Activated CD4-positive, alpha-beta T cell treated with anti-CD3 and anti-CD28 coated beads for 48 hours (primary cell): ENCODE measurements at regions not wholly inside any gene's neighbourhood (a gene's known extent, or its start where the extent isn't known, plus 50 kb on each side); places are given as distances from the start of the nearest gene placed in this dataset.
"Not testable (repeated sequence)": the region's sequence is repeated elsewhere in the genome, so short reads cannot be mapped to it uniquely, and the experiment has no call there.

Experiments
- DNase-seq: peaks from one replicate; pipeline ENCODE4 v3.0.0-alpha.2; 2020

GRCh38 chr10:81288544-81288943, 586.5 kb upstream of the NRG3 start:
- no peak for DNase-seq

- DNase-seq, result no peak
These were observed 577.7 kb upstream of the NRG3 start for GRCh38 chr10:81297292-81297691.

GRCh38 chr10:81303656-81304055, 571.3 kb upstream of the NRG3 start:
- DNase-seq, result no peak

GRCh38 chr10:81306971-81307782, 567.8 kb upstream of the NRG3 start:
- no peak for DNase-seq

GRCh38 chr10:81309041-81309552, 565.9 kb upstream of the NRG3 start:
- DNase-seq, result no peak

- no peak for DNase-seq
These were observed 560.5 kb upstream of the NRG3 start for GRCh38 chr10:81314471-81314870.

- no peak for DNase-seq
These were observed 560.0 kb upstream of the NRG3 start for GRCh38 chr10:81315026-81315425.

GRCh38 chr10:81348003-81348402, 527.0 kb upstream of the NRG3 start:
- DNase-seq, result no peak

GRCh38 chr10:81367132-81367531, 507.9 kb upstream of the NRG3 start:
- DNase-seq, result no peak

- no peak for DNase-seq
These were observed 488.2 kb upstream of the NRG3 start for GRCh38 chr10:81386817-81387216.

- no peak for DNase-seq
These were observed 471.5 kb upstream of the NRG3 start for GRCh38 chr10:81403451-81403850.

- DNase-seq, result no peak
These were observed 469.6 kb upstream of the NRG3 start for GRCh38 chr10:81405399-81405798.

GRCh38 chr10:81414038-81414437, 461.0 kb upstream of the NRG3 start:
- no peak for DNase-seq

GRCh38 chr10:81426722-81427121, 448.3 kb upstream of the NRG3 start:
- no peak for DNase-seq

- DNase-seq, result no peak
These were observed 446.4 kb upstream of the NRG3 start for GRCh38 chr10:81428456-81429134.

- DNase-seq, result no peak
These were observed 435.5 kb upstream of the NRG3 start for GRCh38 chr10:81439445-81439844.

GRCh38 chr10:81441624-81442023, 433.4 kb upstream of the NRG3 start:
- not testable (repeated sequence) for DNase-seq

GRCh38 chr10:81444242-81444929, 430.6 kb upstream of the NRG3 start:
- no peak for DNase-seq

- DNase-seq, result no peak
These were observed 424.3 kb upstream of the NRG3 start for GRCh38 chr10:81450651-81451050.

- no peak for DNase-seq
These were observed 402.0 kb upstream of the NRG3 start for GRCh38 chr10:81472927-81473470.

GRCh38 chr10:81473755-81474154, 401.2 kb upstream of the NRG3 start:
- no peak for DNase-seq

- DNase-seq, result no peak
These were observed 395.7 kb upstream of the NRG3 start for GRCh38 chr10:81479316-81479715.

GRCh38 chr10:81496626-81497025, 378.4 kb upstream of the NRG3 start:
- no peak for DNase-seq
